K562 (cell line): ENCODE measurements at regions not wholly inside any gene's neighbourhood (a gene's known extent, or its start where the extent isn't known, plus 50 kb on each side); places are given as distances from the start of the nearest gene placed in this dataset.

Experiments used
- ATAC-seq: fragments of 200-7000 bp; cut with Tn5 transposase; 3 replicates; pipeline ENCODE4 v1.9.1; 2020; ENCODE audit warnings: moderate library complexity
- BruUV-seq: library from RNA; stranded (reverse); fragments of 400-500 nt; replicated peaks from 2 replicates; lab custom pipeline; 2021; lab: Mats Ljungman, UMichigan
- CTCF ChIA-PET: fragments of 300-600 bp; formaldehyde crosslinking; extraction: SDS; loops from one replicate; lab custom pipeline; 2021; ENCODE audit warnings: low intra/inter-chr PET ratio; lab: Yijun Ruan, JAX
- POLR2A ChIA-PET: fragments of 300-600, 350-650 bp; sonication (Branson Sonifier 250); formaldehyde crosslinking; extraction: SDS; loops from one replicate; lab custom pipeline; 2021; ENCODE audit warnings: antibody characterized with exemption, inconsistent platforms; lab: Yijun Ruan, JAX
- DNase-seq, 4 experiments: peaks; one replicate each; pipeline versions ENCODE4 v3.0.0 to v3.0.0-alpha.2; 2011 to 2018; ENCODE audit warnings: low spot score in 3 of 4, mixed read lengths in 3 of 4; ENCODE audit errors: extremely low read depth in 1 of 4
- FAIRE-seq: peaks from 2 replicates; lab custom pipeline; 2011; peaks lifted over from hg19 to GRCh38; lab: Jason Lieb, UNC
- H2AFZ ChIP-seq: 2 replicates; pipeline ENCODE4 v1.6.0; 2011; ENCODE audit warnings: low read depth, low read length, control low read depth, inconsistent platforms
- H3K27ac ChIP-seq: fragments of 200-600 bp; 3 replicates; pipeline ENCODE4 v1.8.0; 2011; ENCODE audit warnings: low read depth, mild to moderate bottlenecking, control low read depth, inconsistent platforms, low read length, moderate library complexity, mixed read lengths; ENCODE audit errors: extremely low read depth
- H3K27me3 ChIP-seq, 2 experiments: fragments of 300-600 bp in 1 of 2; 2 replicates in 1 of 2; 3 replicates in 1 of 2; pipeline versions ENCODE4 v1.6.0 to v1.8.0; 2011; ENCODE audit warnings: inconsistent platforms in 2 of 2, low read length in 2 of 2, mild to moderate bottlenecking in 1 of 2, mixed read lengths in 1 of 2, moderate library complexity in 1 of 2; ENCODE audit not compliant: control insufficient read depth in 2 of 2, insufficient read depth in 2 of 2
- H3K36me3 ChIP-seq: fragments of 300-600 bp; 3 replicates; pipeline ENCODE4 v1.8.0; 2011; ENCODE audit warnings: mild to moderate bottlenecking, low read length, inconsistent platforms; ENCODE audit not compliant: control insufficient read depth, insufficient read depth
- H3K4me1 ChIP-seq, 2 experiments: fragments of 200-600 bp in 1 of 2; replicated peaks in 1 of 2; 2 replicates in 1 of 2; 3 replicates in 1 of 2; pipeline versions ENCODE4 v1.5.1 to v1.8.0; 2011; ENCODE audit warnings: inconsistent platforms in 2 of 2, low read length in 2 of 2, mild to moderate bottlenecking in 1 of 2, mixed read lengths in 1 of 2, moderate library complexity in 1 of 2; ENCODE audit not compliant: control insufficient read depth in 2 of 2, insufficient read depth in 2 of 2
- H3K4me2 ChIP-seq: 2 replicates; pipeline ENCODE4 v1.6.1; 2011; ENCODE audit warnings: low read length, control low read depth, inconsistent platforms, mixed read lengths; ENCODE audit not compliant: insufficient read depth
- H3K4me3 ChIP-seq: fragments of 200-600 bp; sonication (generic), shearing (Covaris generic); 2 replicates; pipeline ENCODE4 v1.5.1; 2016; ENCODE audit warnings: control low read depth, inconsistent platforms
- H3K79me2 ChIP-seq: fragments of 200-600 bp; 3 replicates; pipeline ENCODE4 v1.8.0; 2011; ENCODE audit warnings: low read length, inconsistent platforms; ENCODE audit not compliant: control insufficient read depth, insufficient read depth
- H3K9ac ChIP-seq, 2 experiments: 2 replicates each; pipeline versions ENCODE4 v1.6.0 to v1.6.1; 2011; ENCODE audit warnings: low read depth in 2 of 2, low read length in 2 of 2, control low read depth in 1 of 2, inconsistent platforms in 1 of 2, mild to moderate bottlenecking in 1 of 2, mixed read lengths in 1 of 2; ENCODE audit not compliant: insufficient read depth in 1 of 2
- H3K9me1 ChIP-seq: one replicate; pipeline ENCODE4 v1.6.0; 2011; ENCODE audit warnings: inconsistent platforms, mild to moderate bottlenecking, low read length, moderate library complexity; ENCODE audit not compliant: control insufficient read depth, insufficient read depth
- H3K9me3 ChIP-seq: replicated peaks from 2 replicates; pipeline ENCODE4 v1.5.1; 2011; ENCODE audit warnings: low read depth, low read length, inconsistent platforms; ENCODE audit not compliant: control insufficient read depth, insufficient read depth
- H4K20me1 ChIP-seq: replicated peaks from 2 replicates; pipeline ENCODE4 v1.6.1; 2011; ENCODE audit warnings: low read length, inconsistent platforms, mixed read lengths; ENCODE audit not compliant: control insufficient read depth, insufficient read depth
- ARID3A ChIP-seq: IDR thresholded peaks from 2 replicates; pipeline ENCODE4 v1.6.1; 2012; ENCODE audit warnings: low read depth, low read length, improper control_type of control experiment, borderline replicate concordance
- CREBBP ChIP-seq: IDR thresholded peaks from one replicate; pipeline ENCODE4 v1.6.1; 2012; ENCODE audit warnings: low read depth, mild to moderate bottlenecking, control low read depth, inconsistent platforms, low read length
- ELF2 ChIP-seq: fragments of 250-450 bp; sonication (Bioruptor Pico); IDR thresholded peaks from 2 replicates; pipeline ENCODE4 v1.5.0; 2021; ENCODE audit warnings: mild to moderate bottlenecking
- MTA3 ChIP-seq: fragments of 450-650 bp; formaldehyde crosslinking; IDR thresholded peaks from 2 replicates; pipeline ENCODE4 v1.6.1; 2017; ENCODE audit warnings: mild to moderate bottlenecking, borderline replicate concordance
- NFXL1 ChIP-seq: fragments of 450-650 bp; formaldehyde crosslinking; IDR thresholded peaks from 2 replicates; pipeline ENCODE4 v1.4.0; 2021; ENCODE audit warnings: mild to moderate bottlenecking
- POLR2G ChIP-seq: fragments of 200-400 bp; formaldehyde crosslinking; IDR thresholded peaks from 2 replicates; pipeline ENCODE4 v1.6.1; 2017; ENCODE audit warnings: low read depth, mild to moderate bottlenecking, antibody characterized with exemption, low read length, moderate library complexity
- SMC3 ChIP-seq: conservative IDR thresholded peaks from 2 replicates; pipeline ENCODE4 v1.6.1; 2011; ENCODE audit warnings: low read depth, low read length, improper control_type of control experiment; ENCODE audit not compliant: insufficient read depth
- ZFP30 ChIP-seq: fragments of 250-450 bp; sonication (Bioruptor Pico); IDR thresholded peaks from 2 replicates; pipeline ENCODE4 v1.8.0; 2022; ENCODE audit warnings: moderate library complexity, mild to moderate bottlenecking, inconsistent platforms, borderline replicate concordance
- ZNF197 ChIP-seq: fragments of 200-800 bp; sonication (Bioruptor generic); IDR thresholded peaks from 2 replicates; pipeline ENCODE4 v1.6.1; 2016; ENCODE audit warnings: low read depth, missing genetic modification characterization, missing compliant biosample characterization
- ZNF431 ChIP-seq: sonication (generic); formaldehyde crosslinking; IDR thresholded peaks from 2 replicates; pipeline ENCODE4 v1.8.0; 2022; ENCODE audit warnings: mild to moderate bottlenecking, missing genetic modification reagents
- ZNF449 ChIP-seq: fragments of 250-450 bp; sonication (Bioruptor Pico); IDR thresholded peaks from 2 replicates; pipeline ENCODE4 v1.8.0; 2022; ENCODE audit warnings: moderate library complexity, mild to moderate bottlenecking, inconsistent platforms
- ZNF707 ChIP-seq: fragments of 250-450 bp; sonication (Bioruptor Pico); conservative IDR thresholded peaks from 2 replicates; pipeline ENCODE4 v1.8.0; 2022; ENCODE audit warnings: inconsistent platforms, mild to moderate bottlenecking, moderate library complexity
- WGBS: fragments of 100-300 bp; shearing (Covaris generic); methylation state at CpG from one replicate; pipeline ENCODE4 v1.1.6; 2016; ENCODE audit warnings: low coverage, mixed read lengths; ENCODE audit not compliant: insufficient coverage; ENCODE audit errors: missing lambda C conversion rate; 5-methylcytosine and 5-hydroxymethylcytosine counted together
- in situ Hi-C: fragments of 300-500 bp; cut with MboI; formaldehyde crosslinking; loops from 4 replicates; pipeline ENCODE4 v1.15.0; 2018; ENCODE audit warnings: inconsistent platforms, mixed read lengths
- intact Hi-C: fragments of 100-400 bp; cut with micrococcal nuclease; formaldehyde crosslinking; loops from 2 replicates; pipeline ENCODE4 v1.14.2; 2022
- TF ChIP-seq, protein P1 (sequence below): sonication (generic); IDR thresholded peaks from 2 replicates; pipeline ENCODE4 v1.6.1; 2016
- TF ChIP-seq, protein P2 (sequence below): sonication (generic); formaldehyde crosslinking; IDR thresholded peaks from 2 replicates; pipeline ENCODE4 v1.4.0; 2020; ENCODE audit warnings: mild to moderate bottlenecking, missing genetic modification reagents

DNA sequence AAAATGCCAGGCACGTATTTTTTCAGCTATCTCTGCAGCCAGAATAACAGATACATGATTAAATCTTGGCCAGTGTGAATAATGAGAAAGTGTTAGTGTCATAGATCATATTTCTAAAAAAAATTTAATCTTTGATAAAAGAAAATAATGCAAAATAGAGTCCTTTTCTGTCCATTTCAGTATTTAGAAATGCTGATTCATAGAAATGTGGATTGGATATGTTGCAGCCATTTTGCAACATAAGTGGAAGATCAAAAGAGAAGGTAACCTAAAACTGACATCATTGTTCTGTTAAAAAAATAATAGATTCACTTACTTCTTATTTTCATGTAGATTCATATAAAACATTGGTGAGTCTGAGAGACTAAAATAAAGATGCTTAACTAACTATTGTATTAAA, 1010.3 kb downstream of the LRFN5 start (continued):
- no peak for TF ChIP-seq ARID3A

DNA sequence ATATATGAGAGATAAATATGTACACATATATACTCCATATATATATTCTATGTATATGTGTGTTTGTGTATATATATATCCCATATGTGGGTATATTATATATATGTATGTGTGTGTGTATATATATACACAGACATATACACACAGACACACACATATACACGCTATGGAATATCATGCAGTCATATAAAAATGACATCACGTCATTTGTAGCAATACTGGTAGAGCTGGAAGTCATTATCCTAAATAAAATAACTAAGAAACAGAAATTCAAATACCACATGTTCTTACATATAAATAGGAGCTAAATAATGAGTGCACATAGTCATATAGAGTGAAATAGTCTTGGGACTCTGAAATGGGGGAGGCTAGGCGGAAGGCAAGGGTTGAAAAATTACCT, 1000.2 kb downstream of the LRFN5 start:
- ChIA-PET POLR2A (no interaction called here), CTCF (no interaction called here)
- H3K36me3 ChIP-seq: no peaks in the 10 kb centered on the region
- H3K9me1 ChIP-seq: no peaks in the 10 kb centered on the region
- no peaks in the 10 kb centered on the region; the same call in 1 of the 2 replicates for H3K9me3 ChIP-seq
- no peak overlapping the region for H2AFZ ChIP-seq
- H3K4me3 ChIP-seq: no peak overlapping the region
- H4K20me1 ChIP-seq: no peaks in the 10 kb centered on the region
- H3K79me2 ChIP-seq: no peaks in the 10 kb centered on the region
- H3K27ac ChIP-seq: no peak overlapping the region
- FAIRE-seq: no peak
- WGBS: 0% methylated on average over 3 of the region's 3 CpGs
- no peaks in the 10 kb centered on the region for H3K4me1 ChIP-seq
- ATAC-seq: no peak
- H3K27me3 ChIP-seq: no peaks in the 10 kb centered on the region
- intact Hi-C loops (no loop called here), in situ Hi-C loops (no loop called here)
- H3K4me2 ChIP-seq: no peak overlapping the region
- H3K9ac ChIP-seq: no peak overlapping the region
- DNase-seq: no peak
- no TSS peak for BruUV-seq
- TF ChIP-seq, protein P1, sequence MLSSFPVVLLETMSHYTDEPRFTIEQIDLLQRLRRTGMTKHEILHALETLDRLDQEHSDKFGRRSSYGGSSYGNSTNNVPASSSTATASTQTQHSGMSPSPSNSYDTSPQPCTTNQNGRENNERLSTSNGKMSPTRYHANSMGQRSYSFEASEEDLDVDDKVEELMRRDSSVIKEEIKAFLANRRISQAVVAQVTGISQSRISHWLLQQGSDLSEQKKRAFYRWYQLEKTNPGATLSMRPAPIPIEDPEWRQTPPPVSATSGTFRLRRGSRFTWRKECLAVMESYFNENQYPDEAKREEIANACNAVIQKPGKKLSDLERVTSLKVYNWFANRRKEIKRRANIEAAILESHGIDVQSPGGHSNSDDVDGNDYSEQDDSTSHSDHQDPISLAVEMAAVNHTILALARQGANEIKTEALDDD: no peak
- TF ChIP-seq NFXL1 (CRISPR knock-in tag) (no peak), ZFP30 (CRISPR knock-in tag) (no peak), POLR2G (no peak), SMC3 (no peak), ZNF431 (CRISPR knock-in tag) (no peak), CREBBP (no peak), ZNF707 (CRISPR knock-in tag) (no peak), ZNF197 (no peak), ELF2 (no peak), MTA3 (no peak), ZNF449 (CRISPR knock-in tag) (no peak)
- TF ChIP-seq, protein P2, sequence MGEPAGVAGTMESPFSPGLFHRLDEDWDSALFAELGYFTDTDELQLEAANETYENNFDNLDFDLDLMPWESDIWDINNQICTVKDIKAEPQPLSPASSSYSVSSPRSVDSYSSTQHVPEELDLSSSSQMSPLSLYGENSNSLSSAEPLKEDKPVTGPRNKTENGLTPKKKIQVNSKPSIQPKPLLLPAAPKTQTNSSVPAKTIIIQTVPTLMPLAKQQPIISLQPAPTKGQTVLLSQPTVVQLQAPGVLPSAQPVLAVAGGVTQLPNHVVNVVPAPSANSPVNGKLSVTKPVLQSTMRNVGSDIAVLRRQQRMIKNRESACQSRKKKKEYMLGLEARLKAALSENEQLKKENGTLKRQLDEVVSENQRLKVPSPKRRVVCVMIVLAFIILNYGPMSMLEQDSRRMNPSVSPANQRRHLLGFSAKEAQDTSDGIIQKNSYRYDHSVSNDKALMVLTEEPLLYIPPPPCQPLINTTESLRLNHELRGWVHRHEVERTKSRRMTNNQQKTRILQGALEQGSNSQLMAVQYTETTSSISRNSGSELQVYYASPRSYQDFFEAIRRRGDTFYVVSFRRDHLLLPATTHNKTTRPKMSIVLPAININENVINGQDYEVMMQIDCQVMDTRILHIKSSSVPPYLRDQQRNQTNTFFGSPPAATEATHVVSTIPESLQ (CRISPR knock-in tag): no peak
